T47D (cell line): ENCODE measurements at regions not wholly inside any gene's neighbourhood (a gene's known extent, or its start where the extent isn't known, plus 50 kb on each side); places are given as distances from the start of the nearest gene placed in this dataset.

Experiments used
- DNase-seq, 2 experiments: peaks; one replicate each; pipeline versions ENCODE4 v3.0.0 to v3.0.0-alpha.2; 2011 to 2012; ENCODE audit warnings: low read depth in 1 of 2, low spot score in 1 of 2
- JUND ChIP-seq: IDR thresholded peaks from 2 replicates; pipeline ENCODE4 v1.6.1; 2012; ENCODE audit warnings: low read depth
- in situ Hi-C: cut with HindIII; loops from 2 replicates; pipeline ENCODE4 v1.10.0; 2016; ENCODE audit warnings: low sequenced_read_pairs, low pct_unique_long_range_greater_than_20kb

- in situ Hi-C loops, result no loop called here
- no peak for TF ChIP-seq JUND
- DNase-seq, result no peak
Observed at GRCh38 chr13:29922281-29922821, 71.9 kb upstream of the UBL3 start.

GRCh38 chr13:29921542-29921941 is 71.1 kb upstream of the UBL3 start:
- TF ChIP-seq JUND, result no peak
- no peak for DNase-seq
- in situ Hi-C loops, result no loop called here

DNA sequence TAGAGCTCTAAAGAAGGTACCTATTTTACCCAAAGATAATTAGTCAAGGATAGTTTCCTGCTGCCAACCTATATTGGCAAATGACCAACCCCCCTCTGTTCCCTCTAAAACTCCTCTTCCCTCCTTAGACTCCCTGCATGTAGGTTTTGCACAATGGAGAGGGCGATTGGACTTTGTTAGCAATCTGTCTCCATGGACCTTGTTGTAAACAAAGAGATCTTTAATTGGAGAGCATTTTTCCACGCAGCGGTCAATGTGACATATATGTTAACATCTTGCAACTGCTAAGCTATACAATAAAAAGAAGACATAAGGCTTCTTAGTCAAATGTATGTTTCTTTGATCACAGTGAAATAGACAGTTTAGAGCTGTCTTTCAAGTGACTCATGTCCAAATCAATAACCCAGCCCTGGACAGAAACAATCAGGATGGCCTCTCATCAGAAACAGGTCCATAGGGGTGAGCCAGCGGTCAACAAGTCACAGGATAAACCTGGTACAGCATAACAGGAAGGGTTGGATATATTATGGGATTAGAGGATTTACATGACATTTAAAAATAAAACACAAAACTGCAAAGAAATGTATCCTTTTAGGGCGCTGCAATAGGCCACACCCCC is 69.7 kb upstream of the UBL3 start:
- in situ Hi-C loops, result no loop called here
- no peak for DNase-seq
- no peak for TF ChIP-seq JUND

DNA sequence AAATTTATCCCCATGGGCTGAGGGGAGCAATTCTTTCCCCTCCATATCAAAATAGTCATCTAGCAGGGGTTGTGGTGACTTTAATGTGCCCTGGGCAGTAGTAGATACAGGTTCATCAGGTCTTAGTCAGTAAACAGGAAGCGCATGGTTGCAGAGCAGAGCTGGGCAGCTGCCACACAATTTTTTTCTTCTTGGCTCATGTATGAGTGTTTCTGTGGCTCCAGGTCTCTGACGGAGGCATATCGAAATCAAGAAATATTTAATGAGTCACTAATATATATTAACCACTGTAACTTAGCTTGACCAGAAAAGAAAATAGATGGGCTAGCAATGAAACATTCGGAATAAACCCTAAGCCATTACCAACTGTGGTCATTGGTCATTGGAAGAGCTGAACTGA is 68.4 kb upstream of the UBL3 start:
- peak in 1 of 2 experiments; percentile 62 for DNase-seq
- TF ChIP-seq JUND, result no peak

DNA sequence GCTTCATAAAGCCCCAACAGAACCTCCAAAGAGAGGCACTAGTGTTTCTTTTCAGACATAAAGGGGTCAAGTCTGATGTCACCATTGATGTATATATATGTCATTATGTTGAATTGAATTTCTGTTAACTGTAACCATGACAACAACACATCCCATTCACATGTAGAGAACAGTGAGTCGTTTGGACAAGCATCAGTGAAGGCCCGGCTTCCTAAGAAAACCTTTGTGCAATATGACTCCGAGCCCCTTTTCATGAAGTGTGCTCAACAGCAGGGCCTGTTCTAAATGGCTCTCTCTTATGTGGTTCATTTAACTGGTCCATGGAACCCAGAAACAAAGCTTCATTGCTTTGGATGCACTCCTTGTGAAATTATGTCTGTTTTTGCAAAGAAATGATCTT is 67.2 kb upstream of the UBL3 start:
- in situ Hi-C loops, result no loop called here
- no peak for DNase-seq
- no peak for TF ChIP-seq JUND

More for the DNA sequence above, 68.4 kb upstream of the UBL3 start:
- in situ Hi-C loops, result no loop called here

DNA sequence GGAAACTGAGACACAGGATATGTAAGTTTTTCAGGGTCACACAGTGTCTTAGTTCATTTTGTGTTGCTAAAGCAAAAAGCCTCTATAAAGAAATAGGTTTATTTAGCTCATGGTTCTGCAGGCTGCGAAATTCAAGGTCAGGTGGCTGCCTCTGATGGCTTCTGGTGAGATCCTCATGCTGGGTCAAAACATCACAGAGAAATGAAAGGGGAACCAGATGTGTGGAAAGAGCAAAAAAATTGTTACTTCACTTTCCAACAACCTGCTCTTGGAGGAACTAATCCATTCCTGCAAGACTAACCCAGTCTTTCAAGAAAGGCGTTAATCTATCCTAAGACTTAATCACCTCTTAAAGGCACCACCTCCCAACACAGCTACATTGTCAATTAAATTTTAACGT is 64.2 kb upstream of the UBL3 start:
- no peak for DNase-seq
- TF ChIP-seq JUND, result no peak
- in situ Hi-C loops, result no loop called here

DNA sequence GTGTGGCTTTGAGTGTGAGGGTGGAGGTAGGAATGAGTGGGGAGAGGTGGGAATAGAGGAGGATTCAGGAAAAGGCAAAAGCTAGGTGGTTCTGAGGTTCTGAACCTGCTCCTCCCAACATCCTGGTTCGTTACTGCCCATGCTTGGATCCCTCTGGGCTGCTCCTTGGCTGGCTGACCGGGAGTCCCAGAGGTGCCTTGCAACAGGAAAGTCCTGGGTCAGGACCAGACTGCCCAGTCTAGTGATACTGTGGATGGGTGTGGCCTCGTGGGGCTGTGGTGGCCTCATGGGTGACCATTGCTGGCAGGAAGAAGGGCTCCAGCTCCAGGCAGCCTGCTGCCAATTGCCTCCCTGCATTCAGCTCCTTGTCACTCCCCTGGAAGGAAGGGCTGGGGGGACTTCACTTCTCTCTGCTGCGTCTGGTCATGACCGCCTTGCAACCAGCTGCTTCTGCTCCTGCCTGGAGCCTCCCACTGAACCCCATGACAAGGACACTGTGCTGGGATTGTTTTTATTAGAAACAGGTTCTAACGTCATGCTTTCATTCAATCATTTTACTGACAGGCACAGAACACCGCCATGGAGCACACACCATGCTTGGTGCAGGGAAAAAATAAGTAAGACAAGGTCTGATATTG is 61.5 kb upstream of the UBL3 start:
- TF ChIP-seq JUND, result no peak
- no peak for DNase-seq
- in situ Hi-C loops, result no loop called here

DNA sequence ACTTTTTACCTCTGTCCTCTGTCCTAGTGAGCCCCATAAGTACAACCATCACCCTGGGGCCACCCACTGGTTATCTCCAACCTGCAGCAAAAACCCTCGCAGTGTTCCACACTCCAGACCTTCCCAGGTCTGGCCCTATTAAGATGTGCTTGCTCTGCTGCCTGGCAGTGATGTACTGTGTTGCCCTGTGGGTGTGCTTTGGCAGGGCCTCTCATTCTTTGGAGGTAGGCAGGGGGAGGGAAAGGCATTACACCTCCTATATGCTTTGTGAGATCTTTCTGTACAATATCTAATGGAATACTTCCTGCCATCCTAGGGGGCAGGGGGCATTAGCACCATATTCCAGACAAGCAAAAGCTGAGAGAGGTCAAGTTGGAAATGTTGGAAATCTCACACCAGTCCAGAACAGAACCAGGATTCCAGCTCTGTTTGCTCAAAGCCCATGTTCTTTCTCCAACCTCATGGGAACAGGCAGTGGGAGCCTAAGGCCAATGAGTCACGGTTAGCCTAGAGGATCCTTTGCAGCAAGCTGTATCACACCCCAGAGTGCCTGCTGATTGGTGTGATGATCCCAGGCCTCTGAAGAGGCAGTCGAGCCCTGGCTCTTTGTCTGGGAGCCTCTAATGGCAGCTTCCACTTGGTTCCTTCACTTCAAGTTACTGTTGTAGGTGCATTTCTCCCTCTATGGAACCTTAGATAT is 59.7 kb upstream of the UBL3 start:
- in situ Hi-C loops, result no loop called here
- DNase-seq, result no peak
- no peak for TF ChIP-seq JUND

DNA sequence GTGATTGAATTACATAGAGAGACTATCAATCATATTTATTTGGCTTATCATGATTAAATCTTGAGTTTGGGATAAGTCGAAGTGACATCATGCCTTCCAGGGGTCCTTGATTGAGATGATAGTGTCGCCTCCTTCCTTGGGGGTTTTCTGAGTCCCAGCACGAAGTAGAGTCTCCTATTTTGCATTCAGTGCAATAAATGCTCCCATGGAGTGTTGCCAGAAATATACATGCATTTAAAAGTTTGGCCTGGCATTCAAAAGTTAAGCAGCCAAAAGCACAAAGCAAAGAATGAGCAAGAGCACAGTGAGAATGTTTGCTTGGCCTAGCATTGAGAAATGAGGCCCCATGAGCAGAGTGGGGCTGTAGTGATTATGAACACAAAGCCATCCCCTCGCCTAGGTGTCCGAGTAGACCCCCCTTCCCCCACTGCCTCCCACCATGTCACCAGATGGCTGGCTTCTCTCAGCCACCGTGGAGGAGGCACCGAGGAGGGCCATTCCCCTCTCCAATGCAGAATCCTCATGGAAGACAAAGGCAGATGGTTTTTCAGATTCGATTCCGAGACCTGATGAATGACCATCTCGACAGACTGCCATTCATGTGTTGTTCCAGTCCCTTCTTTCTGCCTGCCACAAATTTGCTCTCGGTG is 58.8 kb upstream of the UBL3 start:
- DNase-seq, result no peak
- in situ Hi-C loops, result no loop called here
- TF ChIP-seq JUND, result no peak

DNA sequence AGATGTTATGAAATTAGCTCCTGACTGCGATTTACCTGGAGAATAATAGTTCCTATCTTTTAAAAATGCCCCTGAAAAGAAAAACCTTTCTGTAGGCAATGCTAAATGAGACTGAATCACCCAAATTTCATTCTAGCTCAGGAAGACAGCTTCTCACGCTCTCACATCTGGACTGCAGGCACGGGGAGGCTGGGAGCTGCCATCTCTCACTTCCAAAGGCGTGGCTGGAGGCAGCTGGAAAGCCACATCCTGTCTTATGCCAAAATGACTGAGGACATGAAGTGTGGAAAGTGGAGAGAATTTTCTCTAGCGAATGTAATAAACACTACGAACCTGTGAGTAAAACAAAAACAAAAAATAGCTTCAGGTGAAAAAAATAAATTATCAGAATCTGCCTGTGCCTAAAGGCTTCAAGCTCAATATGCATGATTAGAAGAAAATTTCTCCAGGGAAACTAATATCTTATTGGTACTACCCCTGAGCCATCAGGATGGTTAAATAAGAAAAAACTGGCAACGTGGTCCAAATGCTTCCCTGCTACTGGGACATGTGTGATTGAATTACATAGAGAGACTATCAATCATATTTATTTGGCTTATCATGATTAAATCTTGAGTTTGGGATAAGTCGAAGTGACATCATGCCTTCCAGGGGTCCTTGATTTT is 58.1 kb upstream of the UBL3 start:
- in situ Hi-C loops, result no loop called here
- TF ChIP-seq JUND, result no peak
- no peak for DNase-seq

DNA sequence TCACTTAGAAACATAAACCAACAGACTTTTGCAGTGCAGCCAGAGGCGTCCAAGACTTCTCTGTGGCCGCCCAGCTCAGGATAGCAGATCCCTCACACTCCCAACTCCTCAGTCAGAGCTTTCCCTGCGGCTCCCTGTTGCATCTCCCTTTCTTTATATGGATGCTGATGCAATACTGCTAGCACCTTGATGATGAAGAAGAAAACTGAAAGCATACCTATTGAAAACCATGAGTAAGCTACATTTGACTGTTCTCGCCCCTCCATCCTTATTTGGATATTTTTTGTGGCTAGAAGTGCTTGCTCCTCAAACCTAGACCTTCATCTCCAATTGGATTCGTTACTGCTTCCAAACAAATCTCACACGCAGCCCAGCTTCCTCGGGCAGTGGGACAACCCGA is 57.3 kb upstream of the UBL3 start:
- TF ChIP-seq JUND, result no peak
- in situ Hi-C loops, result no loop called here
- DNase-seq, result no peak

DNA sequence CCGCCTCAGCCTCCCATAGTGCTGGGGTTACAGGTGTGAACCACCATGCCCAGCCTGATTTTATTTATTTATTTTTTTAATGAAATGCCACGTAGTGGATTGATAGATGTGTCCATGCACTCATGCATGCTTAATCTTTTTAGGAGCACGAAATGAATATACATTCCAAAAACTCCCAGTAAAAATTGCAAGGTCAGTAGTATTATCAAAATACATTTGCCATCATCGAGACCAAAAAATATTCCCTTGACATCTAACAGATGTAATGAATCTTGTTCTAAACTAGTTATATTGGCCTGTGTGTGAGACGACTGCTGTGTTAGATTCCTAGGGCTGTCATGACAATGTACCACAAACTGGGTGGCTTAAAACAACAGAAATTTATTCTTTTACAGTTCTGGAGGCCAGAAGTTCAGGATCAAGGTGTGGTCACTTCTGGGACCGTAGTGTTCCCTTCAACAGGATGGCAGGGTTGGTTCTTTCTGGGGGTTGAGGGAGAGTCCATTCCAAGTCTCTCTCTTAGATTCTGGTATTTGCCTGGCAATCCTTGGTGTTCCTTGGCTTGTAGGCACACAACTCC is 56.1 kb upstream of the UBL3 start:
- TF ChIP-seq JUND, result no peak
- in situ Hi-C loops, result no loop called here
- no peak for DNase-seq
